IPS-NIHi7 (cell line): ENCODE measurements at regions not wholly inside any gene's neighbourhood (a gene's known extent, or its start where the extent isn't known, plus 50 kb on each side); places are given as distances from the start of the nearest gene placed in this dataset.
"Not testable (repeated sequence)": the region's sequence is repeated elsewhere in the genome, so short reads cannot be mapped to it uniquely, and the experiment has no call there.

ENCODE experiments used
- DNase-seq: peaks from one replicate; pipeline ENCODE4 v3.0.0; 2012; ENCODE audit warnings: mixed read lengths; ENCODE audit errors: extremely low spot score

DNA sequence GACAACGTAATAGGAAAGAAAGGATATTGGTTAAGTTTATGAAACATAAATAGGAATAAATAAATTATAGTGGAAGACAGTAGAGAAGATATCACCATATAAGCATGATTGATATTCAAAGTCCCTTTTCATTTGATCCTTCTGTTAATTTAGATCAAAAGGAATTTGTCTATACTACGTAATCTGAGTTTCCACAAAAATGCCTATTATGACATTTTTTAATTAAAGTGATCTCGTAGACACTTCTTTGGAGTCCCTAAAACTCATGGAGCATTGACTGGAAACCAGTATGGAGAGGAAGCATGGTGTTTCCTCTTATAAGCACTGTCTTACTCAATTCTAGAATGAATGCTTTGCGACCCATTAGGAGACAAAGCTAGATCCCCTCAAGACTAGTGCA is 411.4 kb upstream of the SPHKAP start:
- DNase-seq: no peak

DNA sequence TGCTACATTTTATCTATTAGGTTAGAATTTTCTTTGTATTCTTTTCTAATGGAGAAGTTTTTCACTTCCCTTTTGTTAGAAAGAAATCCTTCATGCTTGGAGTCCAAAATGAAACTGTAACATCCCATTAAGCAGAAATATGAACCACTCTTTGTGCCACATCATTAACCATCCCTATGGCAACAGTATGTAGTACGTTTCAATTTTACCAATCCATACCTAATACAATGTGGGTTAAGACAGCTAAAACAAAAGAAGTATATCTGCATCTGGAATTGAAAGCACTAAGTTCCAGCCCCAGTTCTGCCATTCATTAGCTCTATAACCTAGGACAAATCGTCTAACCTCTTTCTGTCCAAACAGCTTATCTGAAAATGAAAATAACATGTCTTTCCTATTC is 409.2 kb upstream of the SPHKAP start:
- DNase-seq: no peak

DNA sequence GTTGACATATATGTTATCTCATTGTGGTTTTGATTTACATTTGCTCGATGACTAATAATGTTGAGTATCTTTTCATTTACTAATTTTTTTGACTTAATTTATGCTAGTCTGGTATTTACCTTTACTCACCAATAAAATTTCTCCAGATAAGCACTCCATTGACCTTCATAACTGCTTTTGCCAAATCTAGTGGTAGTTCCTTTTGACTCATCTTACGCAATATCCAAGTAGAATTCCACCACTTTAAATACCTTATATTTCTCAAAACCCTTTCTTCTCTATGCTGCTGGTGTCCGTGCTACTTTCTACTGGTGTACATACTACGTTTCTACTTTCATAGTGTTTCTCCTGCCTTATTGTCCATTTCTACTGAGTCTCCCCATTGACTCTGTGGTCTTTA is 407.6 kb upstream of the SPHKAP start:
- no peak for DNase-seq

DNA sequence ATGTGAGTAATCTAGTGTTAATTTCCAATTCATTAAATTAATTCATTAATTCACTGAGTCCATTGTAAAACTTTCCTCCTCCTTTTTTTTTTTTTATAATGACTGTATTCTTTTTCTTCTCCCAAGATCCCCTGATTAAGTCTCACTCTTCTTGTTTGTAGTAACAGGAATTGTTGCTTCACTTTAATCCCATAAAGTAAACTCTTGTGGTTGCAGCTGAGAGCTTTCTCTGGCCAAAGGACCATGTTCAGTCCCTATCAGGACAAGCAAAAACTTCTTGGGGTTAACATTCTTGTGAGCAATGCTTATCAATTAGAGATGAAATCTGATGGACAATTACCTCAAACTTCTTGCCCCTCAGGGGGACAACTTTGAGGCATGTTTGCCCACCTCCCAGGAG is 400.2 kb upstream of the SPHKAP start:
- no peak for DNase-seq

DNA sequence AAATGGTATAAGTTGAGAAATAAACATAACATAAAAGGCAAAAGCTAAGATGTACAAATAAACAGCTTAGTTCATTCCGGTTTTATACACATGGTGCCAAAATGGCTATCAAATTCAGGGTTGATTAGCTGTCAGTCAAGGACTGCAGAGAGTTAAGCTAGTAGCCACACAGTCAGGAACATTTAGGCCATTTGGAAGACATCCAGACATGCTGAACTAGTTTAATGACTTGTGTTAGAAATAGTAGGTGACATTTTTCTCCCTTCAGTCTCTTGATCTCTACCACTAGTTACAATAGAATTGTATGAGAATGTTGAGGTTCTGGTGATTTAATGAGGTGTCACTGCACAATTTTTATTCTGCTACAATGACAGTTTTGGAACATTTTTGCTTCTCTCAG is 394.4 kb upstream of the SPHKAP start:
- no peak for DNase-seq

DNA sequence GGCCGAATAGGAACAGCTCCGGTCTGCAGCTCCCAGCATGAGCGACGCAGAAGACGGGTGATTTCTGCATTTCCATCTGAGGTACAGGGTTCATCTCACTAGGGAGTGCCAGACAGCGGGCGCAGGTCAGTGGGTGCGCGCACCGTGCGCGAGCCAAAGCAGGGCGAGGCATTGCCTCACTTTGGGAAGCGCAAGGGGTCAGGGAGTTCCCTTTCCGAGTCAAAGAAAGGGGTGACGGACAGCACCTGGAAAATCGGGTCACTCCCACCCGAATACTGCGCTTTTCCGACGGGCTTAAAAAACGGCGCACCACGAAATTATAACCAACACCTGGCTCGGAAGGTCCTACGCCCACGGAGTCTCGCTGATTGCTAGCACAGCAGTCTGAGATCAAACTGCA is 386.8 kb upstream of the SPHKAP start:
- DNase-seq: not testable (repeated sequence)

DNA sequence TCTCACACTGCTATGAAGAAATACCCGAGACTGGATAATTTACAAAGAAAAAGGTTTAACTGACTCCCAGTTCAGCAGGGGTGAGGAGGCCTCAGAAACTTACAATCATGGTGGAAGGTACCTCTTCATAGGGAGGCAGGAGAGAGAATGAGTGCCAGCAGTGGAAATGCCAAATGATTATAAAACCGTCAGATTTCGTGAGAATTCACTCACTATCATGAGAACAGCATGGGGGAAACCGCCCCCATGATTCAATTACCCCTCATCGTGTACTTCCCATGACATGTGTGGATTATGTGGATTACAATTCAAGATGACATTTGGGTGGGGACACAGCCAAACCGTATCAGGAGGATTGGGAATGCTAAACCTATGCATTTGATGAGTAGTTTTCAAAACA is 380.3 kb upstream of the SPHKAP start:
- DNase-seq: no peak

DNA sequence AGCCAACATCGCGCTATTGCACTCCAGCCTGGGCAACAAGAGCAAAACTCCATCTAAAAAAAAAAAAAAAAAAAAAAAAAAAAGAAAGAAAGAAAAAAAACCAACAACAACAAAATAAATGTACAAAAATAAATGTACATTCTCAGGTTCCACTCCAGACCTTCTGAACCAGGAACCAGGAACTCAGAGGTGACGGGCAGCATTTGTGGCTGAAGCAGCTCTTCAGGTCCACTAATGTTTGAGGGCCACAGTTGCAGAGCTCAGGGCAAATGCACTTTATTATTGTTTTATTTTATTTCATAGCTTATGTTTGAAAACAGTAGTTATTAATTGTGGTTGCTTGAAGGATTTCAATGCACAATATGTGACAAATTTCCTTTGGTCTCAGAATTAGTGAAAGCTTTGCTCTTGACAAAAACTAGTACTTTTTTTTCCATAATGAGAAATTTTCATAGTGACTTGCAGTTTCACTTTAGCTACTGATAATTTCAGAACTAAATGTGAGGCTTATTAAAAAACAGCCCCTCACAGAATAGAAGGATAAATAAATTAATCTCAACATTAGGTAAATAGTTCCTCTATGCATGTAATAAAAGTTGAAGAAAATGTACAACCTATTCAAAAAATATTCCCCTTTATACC is 378.4 kb upstream of the SPHKAP start:
- DNase-seq: no peak

DNA sequence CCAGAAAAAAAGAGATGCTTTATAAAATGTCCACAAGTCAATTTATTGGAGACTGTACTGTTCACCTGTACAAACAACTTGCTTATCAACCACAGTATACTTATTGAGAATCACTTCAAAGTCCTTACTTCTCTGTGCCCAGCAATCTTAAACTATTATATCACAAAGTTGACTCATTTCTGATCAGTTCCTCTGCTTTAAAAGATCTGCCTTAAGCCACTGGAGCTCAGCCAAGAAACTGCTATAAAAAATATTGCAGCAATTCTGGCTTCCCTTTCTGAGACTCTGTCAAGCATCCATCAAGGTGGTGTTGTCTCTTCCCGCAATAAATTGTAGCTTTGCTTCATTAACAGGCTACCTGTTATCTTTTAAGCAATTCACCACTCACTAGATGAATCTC is 375.2 kb upstream of the SPHKAP start:
- DNase-seq: no peak

DNA sequence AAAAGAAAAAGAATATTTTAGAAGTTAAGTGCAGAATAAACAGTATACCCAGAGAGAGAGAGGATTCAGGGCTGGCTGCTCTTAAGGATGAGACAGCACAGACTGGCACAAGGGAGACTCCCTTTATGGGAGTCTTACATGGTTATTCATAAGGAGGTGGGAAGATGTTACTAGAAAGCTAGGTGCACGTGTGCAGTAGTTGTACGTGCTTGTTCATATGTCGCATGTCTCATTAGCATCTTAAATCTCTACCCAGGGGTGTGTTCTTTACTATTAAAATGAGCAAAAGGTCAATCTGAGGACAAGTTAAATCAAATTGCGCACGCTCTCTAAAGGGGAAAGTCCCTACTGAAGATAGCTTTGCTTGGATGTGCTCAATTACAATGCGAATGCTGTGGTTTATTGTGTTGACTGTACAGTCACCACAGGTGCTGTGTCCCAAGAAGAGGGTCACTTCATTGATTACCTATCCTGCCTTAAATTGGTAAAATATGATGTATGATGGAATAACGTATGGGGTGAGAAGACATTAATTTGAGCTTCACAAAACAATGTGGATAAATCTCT is 368.0 kb upstream of the SPHKAP start:
- DNase-seq: no peak

DNA sequence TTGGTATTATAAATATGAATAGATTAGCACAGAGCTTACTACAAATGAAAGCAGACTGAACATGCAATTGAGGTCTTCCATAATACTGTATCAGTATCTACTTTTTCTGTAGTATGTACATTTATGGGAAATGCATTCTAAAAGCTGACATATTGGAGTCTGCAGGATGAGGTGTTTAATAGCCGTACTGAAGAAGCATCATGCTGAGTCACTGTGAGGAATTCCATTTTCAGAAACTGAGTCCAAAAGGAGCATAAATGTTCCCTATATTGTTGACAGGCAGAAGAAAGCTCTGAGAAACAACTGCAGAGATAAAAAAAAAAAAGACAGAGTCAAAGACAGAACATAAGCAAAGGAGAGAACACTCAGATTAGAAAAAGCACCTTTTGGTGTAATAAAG is 366.7 kb upstream of the SPHKAP start:
- no peak for DNase-seq

DNA sequence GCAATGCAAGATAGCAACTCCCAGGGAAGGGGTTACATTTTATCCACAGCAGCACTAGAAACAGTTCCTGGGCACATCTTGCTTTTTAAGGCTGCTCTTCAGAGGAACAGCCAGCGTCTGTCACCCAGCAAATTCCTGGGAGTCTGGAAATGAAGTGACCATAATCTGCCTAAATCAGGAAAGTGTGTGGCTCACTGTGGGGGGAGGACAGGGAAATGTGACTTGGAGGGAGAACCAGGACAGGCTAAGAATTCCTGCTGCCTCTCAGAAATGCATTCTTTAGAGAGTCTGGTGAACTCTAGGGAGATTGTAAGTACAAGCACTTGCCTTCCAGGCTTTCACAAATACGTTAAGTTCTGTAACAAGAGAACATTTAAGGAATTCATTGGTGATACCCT is 364.3 kb upstream of the SPHKAP start:
- DNase-seq: no peak

DNA sequence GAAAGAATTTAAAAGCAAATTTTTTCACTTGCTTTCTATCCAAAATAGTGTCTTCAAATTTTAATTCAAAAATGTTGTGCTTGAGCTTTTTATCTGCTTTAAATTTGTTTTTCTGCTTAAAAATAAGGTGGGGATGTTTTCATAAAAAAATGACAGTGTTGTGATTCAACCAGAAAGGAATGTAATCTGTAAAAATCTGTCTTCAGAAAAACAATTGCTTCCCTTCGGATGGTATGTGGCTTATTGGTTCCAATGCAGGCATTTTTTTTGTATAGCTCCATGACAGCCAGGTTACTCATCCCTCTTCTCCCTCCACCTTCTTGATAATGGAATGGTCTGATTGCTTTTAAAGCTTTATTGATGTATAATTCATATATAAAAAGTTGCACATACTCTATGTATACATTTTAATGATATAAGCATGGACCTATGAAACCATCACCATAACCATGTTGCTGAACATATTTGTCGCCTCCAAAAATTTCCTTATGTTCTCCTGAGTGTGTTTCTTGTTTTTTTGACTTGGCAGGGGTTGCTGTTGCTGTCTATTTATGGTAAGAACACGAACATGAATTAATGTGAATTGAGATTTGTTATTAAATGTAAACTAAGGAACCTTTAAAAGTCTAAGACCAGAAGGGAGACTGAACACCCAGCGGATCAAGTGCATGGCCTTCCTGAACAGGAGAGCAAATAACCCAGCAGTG is 363.7 kb upstream of the SPHKAP start:
- DNase-seq: no peak

DNA sequence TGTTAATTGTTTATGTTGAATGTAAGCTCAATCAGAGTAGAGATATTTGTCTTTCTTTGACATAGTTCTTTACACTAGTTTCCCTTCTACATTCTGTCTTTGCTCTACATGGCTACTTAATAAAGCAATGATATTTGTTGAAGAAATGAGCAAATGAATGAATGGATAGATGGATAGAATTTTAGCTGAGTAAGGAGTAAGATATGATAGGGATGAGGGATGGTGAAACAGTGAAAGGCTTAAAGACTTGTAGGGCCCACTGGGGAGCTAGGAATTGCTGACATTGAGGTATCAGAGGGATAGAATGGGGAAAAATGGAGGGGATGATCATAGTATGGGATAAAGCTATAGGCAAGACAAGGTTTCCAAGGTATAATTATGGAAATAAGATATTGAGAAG is 361.6 kb upstream of the SPHKAP start:
- no peak for DNase-seq

DNA sequence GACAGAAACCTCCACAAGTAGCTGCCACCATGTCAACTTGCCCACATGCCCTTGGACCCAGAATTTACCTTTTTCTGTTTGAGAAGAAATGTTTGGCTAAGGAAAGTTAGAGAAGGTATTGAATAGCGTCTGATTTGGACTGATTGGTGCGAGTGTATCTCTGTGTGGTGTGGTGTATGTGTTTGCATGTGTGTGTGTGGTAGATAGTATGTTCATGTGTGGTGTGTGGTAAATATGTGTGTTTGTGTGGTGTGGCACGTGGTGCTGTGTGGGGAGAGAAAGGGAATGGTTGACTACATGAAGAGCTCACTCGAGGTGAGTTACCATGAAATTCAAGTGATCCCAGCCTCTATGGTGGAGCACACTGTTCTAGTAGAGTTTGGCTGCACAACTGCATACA is 360.8 kb upstream of the SPHKAP start:
- DNase-seq: no peak

DNA sequence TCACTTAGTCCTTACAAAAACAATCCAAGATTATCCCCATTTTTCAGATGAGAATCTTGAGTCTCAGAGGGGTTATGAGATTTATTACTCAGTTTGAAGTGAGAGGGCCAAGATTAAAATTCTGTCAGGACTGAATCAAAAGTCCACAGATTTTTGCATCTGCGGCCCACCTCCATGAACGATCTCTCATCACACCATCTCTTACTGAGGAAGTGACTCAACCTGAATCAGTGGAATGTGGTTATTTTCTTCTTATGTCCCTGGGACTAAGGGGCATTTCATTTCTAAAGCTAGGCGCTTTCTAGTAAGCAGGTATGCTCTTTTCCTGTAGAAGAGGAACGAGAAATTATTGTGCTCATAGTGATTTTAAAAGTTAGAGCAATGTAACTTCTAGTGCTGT is 360.3 kb upstream of the SPHKAP start:
- DNase-seq: no peak

DNA sequence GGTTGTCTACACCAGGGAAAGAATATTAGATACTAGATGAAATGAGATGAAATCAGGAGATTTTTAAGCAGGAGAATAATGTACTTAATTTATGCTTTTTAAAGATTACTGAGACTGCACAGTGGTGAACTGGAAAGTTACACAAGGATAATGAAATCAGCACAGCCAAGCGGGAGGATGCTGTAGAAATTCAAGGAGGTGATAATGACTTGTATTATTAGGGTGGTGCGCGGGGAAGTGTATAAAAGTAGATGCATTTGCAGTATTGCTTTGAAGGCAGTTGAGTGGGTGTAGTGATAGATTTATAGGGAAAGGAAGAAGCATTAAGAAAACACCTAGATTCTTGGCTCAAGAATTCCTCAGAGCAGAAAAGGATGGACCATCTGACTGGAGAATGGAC is 359.5 kb upstream of the SPHKAP start:
- DNase-seq: no peak

DNA sequence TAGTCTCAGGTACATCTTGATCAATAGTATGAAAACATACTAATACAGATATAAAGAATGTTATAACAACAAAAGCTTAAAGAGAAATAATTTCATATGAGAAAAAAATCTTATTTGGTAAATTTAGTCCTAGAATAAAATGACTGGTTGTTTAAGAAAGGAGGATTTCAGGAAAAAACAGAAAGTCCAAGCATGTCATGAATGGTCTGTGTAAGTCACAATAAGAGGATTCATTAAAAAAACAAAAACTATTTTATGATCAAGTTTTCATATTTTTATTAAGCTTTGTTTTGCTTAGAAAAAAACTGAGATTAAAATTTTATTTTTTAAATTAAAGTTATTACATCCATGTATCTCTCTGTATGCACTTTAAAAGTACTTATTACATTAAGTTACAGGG is 353.9 kb upstream of the SPHKAP start:
- DNase-seq: no peak

DNA sequence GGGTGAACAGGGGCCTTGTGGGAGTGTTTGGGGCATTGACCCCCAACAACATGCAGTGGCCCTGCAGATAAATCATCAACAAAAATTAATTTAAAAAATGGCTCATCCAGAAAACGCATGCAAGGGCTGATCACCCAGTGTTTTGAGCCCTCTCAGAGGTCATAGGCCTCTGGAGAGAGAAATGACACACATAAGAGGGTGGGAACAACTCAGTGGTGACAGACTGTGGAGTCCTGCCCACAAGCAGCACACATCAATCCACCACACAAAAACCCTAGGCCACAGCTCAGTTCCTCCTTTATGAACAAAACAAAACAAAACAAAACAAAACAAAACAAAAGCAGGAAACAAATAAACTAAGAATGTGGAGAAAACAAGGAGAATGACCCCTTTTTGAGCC is 351.7 kb upstream of the SPHKAP start:
- DNase-seq: no peak

DNA sequence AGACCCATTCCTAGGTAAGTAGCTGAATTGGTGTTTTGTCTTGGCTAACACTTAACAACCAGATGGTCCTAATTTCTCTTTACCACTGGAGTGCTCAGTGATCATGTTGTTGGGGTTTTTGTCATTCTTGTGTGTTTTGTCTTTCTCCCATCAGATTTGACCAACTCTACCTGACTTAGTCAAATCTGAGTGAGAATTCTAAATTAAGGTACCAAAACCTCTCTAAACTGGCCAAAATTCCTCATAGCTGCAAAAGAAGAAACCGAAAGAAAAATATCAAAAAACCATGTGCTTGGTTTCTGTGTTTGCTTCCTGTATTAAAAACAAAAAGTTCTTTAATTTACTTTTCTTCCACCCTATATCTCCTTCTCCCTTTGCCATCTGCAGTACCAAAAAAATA is 350.7 kb upstream of the SPHKAP start:
- no peak for DNase-seq

DNA sequence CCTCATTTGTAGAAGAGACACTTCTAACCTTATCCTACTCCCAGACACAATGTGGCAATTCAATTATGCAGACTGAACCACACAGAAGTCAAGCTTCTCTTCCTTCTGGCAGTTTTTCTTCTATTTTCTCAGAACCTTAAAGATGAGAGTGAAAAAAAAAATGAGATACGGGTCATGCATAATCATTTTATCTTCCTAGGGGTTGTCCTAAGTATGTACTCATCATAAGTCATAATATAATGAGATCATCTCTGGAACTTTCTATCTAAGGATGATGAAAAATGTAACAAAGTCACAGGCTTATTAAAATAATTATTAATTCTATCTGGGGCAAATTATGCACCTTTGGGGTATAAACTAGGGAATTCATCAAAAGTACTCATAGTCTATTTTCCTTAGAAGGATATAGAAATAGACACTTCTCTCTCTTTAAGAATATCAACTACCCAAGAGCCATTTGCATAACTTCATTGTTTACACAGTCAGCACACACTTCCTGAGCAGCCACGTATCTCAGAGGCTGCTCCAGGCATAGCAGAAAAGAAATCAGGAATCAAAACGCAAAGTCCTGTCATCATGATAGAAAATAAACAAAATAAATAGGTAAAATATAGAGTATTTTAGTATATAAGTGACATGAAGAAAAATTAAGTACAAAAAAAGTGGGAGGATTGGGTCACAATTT is 345.9 kb upstream of the SPHKAP start:
- no peak for DNase-seq

DNA sequence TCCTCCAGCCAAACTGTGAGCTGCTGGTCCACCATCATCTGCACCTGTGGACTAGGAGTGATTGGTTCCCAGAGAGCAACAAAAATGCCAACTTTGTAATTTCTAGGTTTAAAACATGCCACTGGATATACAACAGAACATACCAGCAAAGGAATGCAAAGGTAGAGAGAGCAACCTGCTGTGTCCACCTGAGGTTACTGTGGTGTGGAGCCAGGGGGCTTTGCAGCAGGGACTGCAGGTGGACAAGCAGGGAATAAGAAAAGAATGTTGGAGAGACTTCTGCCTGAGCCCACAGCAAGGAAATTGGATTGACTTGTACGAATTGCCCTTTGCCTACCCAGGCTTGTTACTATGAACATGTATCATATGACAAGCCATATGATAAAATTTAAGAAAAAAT is 345.2 kb upstream of the SPHKAP start:
- no peak for DNase-seq

DNA sequence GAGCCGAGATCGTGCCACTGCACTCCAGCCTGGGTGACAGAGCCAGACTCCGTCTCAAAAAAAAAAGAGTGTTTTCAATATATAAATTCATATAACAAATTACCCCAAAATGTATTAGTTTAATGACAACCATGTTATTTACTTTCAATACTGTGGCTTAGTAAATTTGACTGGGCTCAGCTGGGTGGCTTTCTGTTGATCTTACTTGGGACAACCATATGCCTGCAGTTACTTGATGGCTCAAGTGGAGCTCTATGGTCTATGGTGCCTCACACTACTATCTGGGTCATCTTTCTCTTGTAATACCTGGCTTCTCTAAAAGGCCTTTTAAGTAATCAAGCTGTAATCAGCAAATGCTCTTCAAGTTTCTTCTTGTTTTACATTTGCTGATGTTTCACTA is 341.5 kb upstream of the SPHKAP start:
- no peak for DNase-seq
